ENCODE measurements at regions not wholly inside any gene's neighbourhood (a gene's known extent, or its start where the extent isn't known, plus 50 kb on each side); places are given as distances from the start of the nearest gene placed in this dataset.

- TF ChIP-seq POU5F1 (IDR thresholded peaks at IDR 0.05; ENCODE audit: low read depth, low read length) (no peak), ZNF274 (IDR thresholded peaks at IDR 0.05; ENCODE audit: borderline replicate concordance, extremely low read depth, low read length) (no peak), SIN3A (conservative IDR thresholded peaks at IDR 0.05 in 1 of 2, IDR thresholded peaks at IDR 0.05 in 1 of 2; ENCODE audit: low read depth in 1 of 2, low read length in 2 of 2) (no peak), SUZ12 (IDR thresholded peaks at IDR 0.05; ENCODE audit: low read length) (no peak), BACH1 (IDR thresholded peaks at IDR 0.05; ENCODE audit: low read length) (no peak), CTCF (IDR thresholded peaks at IDR 0.05; ENCODE audit: control extremely low read depth in 1 of 3, insufficient read depth in 1 of 3, low read depth in 1 of 3, low read length in 3 of 3) (no peak)
Observed at GRCh38 chr4:60652933-60653332, 547.2 kb upstream of the ADGRL3 start (continued).
